Liver (tissue), 8 donors: ENCODE measurements at regions not wholly inside any gene's neighbourhood (a gene's known extent, or its start where the extent isn't known, plus 50 kb on each side); places are given as distances from the start of the nearest gene placed in this dataset.

Experiments used
- DNase-seq: peaks from one replicate; pipeline ENCODE4 v3.0.0-alpha.2; 2017; ENCODE audit warnings: low spot score
- H3K27ac ChIP-seq, 2 donors: one replicate each; pipeline ENCODE4 v1.7.0; 2013; ENCODE audit warnings: inconsistent platforms in 2 of 2, low read length in 2 of 2, control low read depth in 1 of 2, low read depth in 1 of 2, mild to moderate bottlenecking in 1 of 2
- H3K27me3 ChIP-seq, 4 donors: one replicate each; pipeline versions ENCODE4 v1.6.1 to v1.7.0; 2013; ENCODE audit warnings: low read length in 3 of 4, inconsistent platforms in 1 of 4, mild to moderate bottlenecking in 1 of 4, moderate library complexity in 1 of 4; ENCODE audit not compliant: control insufficient read depth in 4 of 4, insufficient read depth in 4 of 4
- H3K36me3 ChIP-seq, 4 donors: one replicate each; pipeline versions ENCODE4 v1.6.1 to v1.7.0; 2013; ENCODE audit warnings: low read length in 3 of 4, mild to moderate bottlenecking in 3 of 4, low read depth in 1 of 4, moderate library complexity in 1 of 4; ENCODE audit not compliant: control insufficient read depth in 4 of 4, insufficient read depth in 3 of 4
- H3K4me1 ChIP-seq, 4 donors: one replicate each; pipeline versions ENCODE4 v1.6.1 to v1.7.0; 2013; ENCODE audit warnings: low read length in 3 of 4, mild to moderate bottlenecking in 3 of 4, moderate library complexity in 1 of 4; ENCODE audit not compliant: control insufficient read depth in 4 of 4, insufficient read depth in 4 of 4
- H3K4me3 ChIP-seq, 3 donors: one replicate each; pipeline versions ENCODE4 v1.6.1 to v1.7.0; 2013; ENCODE audit warnings: low read length in 3 of 3, control low read depth in 1 of 3, low read depth in 1 of 3, mild to moderate bottlenecking in 1 of 3
- H3K9ac ChIP-seq, 2 donors: one replicate each; pipeline ENCODE4 v1.7.0; 2013; ENCODE audit warnings: low read length in 2 of 2, mild to moderate bottlenecking in 2 of 2, moderate library complexity in 2 of 2, control low read depth in 1 of 2, low read depth in 1 of 2
- H3K9me3 ChIP-seq, 4 donors: one replicate each; pipeline versions ENCODE4 v1.6.1 to v1.7.0; 2013; ENCODE audit warnings: low read length in 3 of 4; ENCODE audit not compliant: control insufficient read depth in 4 of 4
- ATF3 ChIP-seq: IDR thresholded peaks from 2 replicates; pipeline ENCODE4 v1.6.1; 2016; ENCODE audit warnings: antibody characterized with exemption
- CTCF ChIP-seq: fragments of 150-350 bp; IDR thresholded peaks from 2 replicates; pipeline ENCODE4 v1.5.1; 2017; ENCODE audit warnings: improper control_type of control experiment, low read depth, low read length; ENCODE audit not compliant: missing input control
- EGR1 ChIP-seq, 2 donors: IDR thresholded peaks; 2 replicates each; pipeline ENCODE4 v1.6.1; 2016 to 2018; ENCODE audit warnings: antibody characterized with exemption in 2 of 2, low read depth in 2 of 2
- FOXA1 ChIP-seq: IDR thresholded peaks from 2 replicates; pipeline ENCODE4 v1.6.1; 2016; ENCODE audit warnings: antibody characterized with exemption
- FOXA2 ChIP-seq: IDR thresholded peaks from 2 replicates; pipeline ENCODE4 v1.6.1; 2016; ENCODE audit warnings: antibody characterized with exemption
- HNF4G ChIP-seq: IDR thresholded peaks from 2 replicates; pipeline ENCODE4 v1.6.1; 2016; ENCODE audit warnings: antibody characterized with exemption
- JUND ChIP-seq, 2 donors: IDR thresholded peaks; 2 replicates each; pipeline ENCODE4 v1.6.1; 2016; ENCODE audit warnings: antibody characterized with exemption in 2 of 2
- MAX ChIP-seq: IDR thresholded peaks from 2 replicates; pipeline ENCODE4 v1.6.1; 2016; ENCODE audit warnings: antibody characterized with exemption
- NR2F2 ChIP-seq: IDR thresholded peaks from 2 replicates; pipeline ENCODE4 v1.6.1; 2016; ENCODE audit warnings: antibody characterized with exemption
- RAD21 ChIP-seq, 2 donors: IDR thresholded peaks; 2 replicates each; pipeline ENCODE4 v1.6.1; 2016; ENCODE audit warnings: antibody characterized with exemption in 2 of 2, mild to moderate bottlenecking in 2 of 2
- REST ChIP-seq: IDR thresholded peaks from 2 replicates; pipeline ENCODE4 v1.6.1; 2016; ENCODE audit warnings: antibody characterized with exemption, mild to moderate bottlenecking
- RXRA ChIP-seq, 2 donors: IDR thresholded peaks; 2 replicates each; pipeline ENCODE4 v1.6.1; 2017 to 2018; ENCODE audit warnings: antibody characterized with exemption in 2 of 2, mild to moderate bottlenecking in 1 of 2
- SP1 ChIP-seq: IDR thresholded peaks from 2 replicates; pipeline ENCODE4 v1.6.1; 2018; ENCODE audit warnings: antibody characterized with exemption, mild to moderate bottlenecking
- YY1 ChIP-seq: IDR thresholded peaks from 2 replicates; pipeline ENCODE4 v1.6.1; 2016; ENCODE audit warnings: antibody characterized with exemption, mild to moderate bottlenecking
- ZBTB33 ChIP-seq: IDR thresholded peaks from 2 replicates; pipeline ENCODE4 v1.6.1; 2016; ENCODE audit warnings: antibody characterized with exemption
- WGBS: extraction: QIAGEN DNeasy Blood & Tissue Kit; methylation state at CpG from one replicate; pipeline ENCODE4 v1.1.7; 2013; 5-methylcytosine and 5-hydroxymethylcytosine counted together
- donor health status: healthy.
- donor health status: healthy.
- donor health status: healthy.
- donor health status: healthy.
- donor health status: healthy.

- no peak for TF ChIP-seq ATF3
- no peak for TF ChIP-seq EGR1 (IDR thresholded peaks at IDR 0.05; ENCODE audit: low read depth in 2 of 2)
- TF ChIP-seq FOXA2, result no peak
These were observed 841.0 kb upstream of the EEF2KMT start (continued) for GRCh38 chr16:5938607-5939006.

- H3K9ac ChIP-seq, result no peak overlapping the region
- DNase-seq, result no peak
- H3K4me3 ChIP-seq, result no peak overlapping the region
- H3K27me3 ChIP-seq, result no peaks in the 10 kb centered on the region
- TF ChIP-seq REST, result no peak
- TF ChIP-seq ZBTB33, result no peak
- TF ChIP-seq JUND (IDR thresholded peaks at IDR 0.05), result no peak
- TF ChIP-seq FOXA1, result no peak
- no peak for TF ChIP-seq HNF4G
- TF ChIP-seq MAX, result no peak
- H3K36me3 ChIP-seq, result no peaks in the 10 kb centered on the region
- peaks cover 1 to 9% (median 3%) of the 10 kb centered on the region in 4 donors for H3K9me3 ChIP-seq
- H3K4me1 ChIP-seq, result no peaks in the 10 kb centered on the region
- H3K27ac ChIP-seq, result no peak overlapping the region
- WGBS, result 69% methylated on average over 9 of the region's 9 CpGs
These were observed 835.3 kb upstream of the EEF2KMT start for GRCh38 chr16:5932906-5933305.

- Histone ChIP-seq H3K4me3 (no peak overlapping the region), H3K9ac (no peak overlapping the region), H3K27ac (no peak overlapping the region), H3K36me3 (no peaks in the 10 kb centered on the region), H3K27me3 (no peaks in the 10 kb centered on the region), H3K4me1 (no peaks in the 10 kb centered on the region), H3K9me3 (no peaks in the 10 kb centered on the region)
- WGBS, result 21% methylated on average over 4 of the region's 4 CpGs
- no peak for DNase-seq
- TF ChIP-seq SP1 (no peak), JUND (IDR thresholded peaks at IDR 0.05) (no peak), YY1 (no peak), RAD21 (IDR thresholded peaks at IDR 0.05) (no peak), HNF4G (no peak), FOXA1 (no peak), FOXA2 (no peak), NR2F2 (no peak), EGR1 (IDR thresholded peaks at IDR 0.05; ENCODE audit: low read depth in 2 of 2) (no peak), MAX (no peak), RXRA (IDR thresholded peaks at IDR 0.05) (no peak), ZBTB33 (no peak), ATF3 (no peak), CTCF (no peak)
These were observed 831.0 kb upstream of the EEF2KMT start for GRCh38 chr16:5928476-5929065.
